Liver (tissue), 8 donors: ENCODE measurements at regions not wholly inside any gene's neighbourhood (a gene's known extent, or its start where the extent isn't known, plus 50 kb on each side); places are given as distances from the start of the nearest gene placed in this dataset.

Source experiments
- DNase-seq: peaks from one replicate; pipeline ENCODE4 v3.0.0-alpha.2; 2017; ENCODE audit warnings: low spot score
- H3K27ac ChIP-seq, 2 donors: one replicate each; pipeline ENCODE4 v1.7.0; 2013; ENCODE audit warnings: inconsistent platforms in 2 of 2, low read length in 2 of 2, control low read depth in 1 of 2, low read depth in 1 of 2, mild to moderate bottlenecking in 1 of 2
- H3K27me3 ChIP-seq, 4 donors: one replicate each; pipeline versions ENCODE4 v1.6.1 to v1.7.0; 2013; ENCODE audit warnings: low read length in 3 of 4, inconsistent platforms in 1 of 4, mild to moderate bottlenecking in 1 of 4, moderate library complexity in 1 of 4; ENCODE audit not compliant: control insufficient read depth in 4 of 4, insufficient read depth in 4 of 4
- H3K36me3 ChIP-seq, 4 donors: one replicate each; pipeline versions ENCODE4 v1.6.1 to v1.7.0; 2013; ENCODE audit warnings: low read length in 3 of 4, mild to moderate bottlenecking in 3 of 4, low read depth in 1 of 4, moderate library complexity in 1 of 4; ENCODE audit not compliant: control insufficient read depth in 4 of 4, insufficient read depth in 3 of 4
- H3K4me1 ChIP-seq, 4 donors: one replicate each; pipeline versions ENCODE4 v1.6.1 to v1.7.0; 2013; ENCODE audit warnings: low read length in 3 of 4, mild to moderate bottlenecking in 3 of 4, moderate library complexity in 1 of 4; ENCODE audit not compliant: control insufficient read depth in 4 of 4, insufficient read depth in 4 of 4
- H3K4me3 ChIP-seq, 3 donors: one replicate each; pipeline versions ENCODE4 v1.6.1 to v1.7.0; 2013; ENCODE audit warnings: low read length in 3 of 3, control low read depth in 1 of 3, low read depth in 1 of 3, mild to moderate bottlenecking in 1 of 3
- H3K9ac ChIP-seq, 2 donors: one replicate each; pipeline ENCODE4 v1.7.0; 2013; ENCODE audit warnings: low read length in 2 of 2, mild to moderate bottlenecking in 2 of 2, moderate library complexity in 2 of 2, control low read depth in 1 of 2, low read depth in 1 of 2
- H3K9me3 ChIP-seq, 4 donors: one replicate each; pipeline versions ENCODE4 v1.6.1 to v1.7.0; 2013; ENCODE audit warnings: low read length in 3 of 4; ENCODE audit not compliant: control insufficient read depth in 4 of 4
- ATF3 ChIP-seq: IDR thresholded peaks from 2 replicates; pipeline ENCODE4 v1.6.1; 2016; ENCODE audit warnings: antibody characterized with exemption
- CTCF ChIP-seq: fragments of 150-350 bp; IDR thresholded peaks from 2 replicates; pipeline ENCODE4 v1.5.1; 2017; ENCODE audit warnings: improper control_type of control experiment, low read depth, low read length; ENCODE audit not compliant: missing input control
- EGR1 ChIP-seq, 2 donors: IDR thresholded peaks; 2 replicates each; pipeline ENCODE4 v1.6.1; 2016 to 2018; ENCODE audit warnings: antibody characterized with exemption in 2 of 2, low read depth in 2 of 2
- FOXA1 ChIP-seq: IDR thresholded peaks from 2 replicates; pipeline ENCODE4 v1.6.1; 2016; ENCODE audit warnings: antibody characterized with exemption
- FOXA2 ChIP-seq: IDR thresholded peaks from 2 replicates; pipeline ENCODE4 v1.6.1; 2016; ENCODE audit warnings: antibody characterized with exemption
- GABPA ChIP-seq, 2 donors: IDR thresholded peaks in 1 of 2; conservative IDR thresholded peaks in 1 of 2; 2 replicates each; pipeline ENCODE4 v1.6.1; 2016; ENCODE audit warnings: antibody characterized with exemption in 2 of 2, mild to moderate bottlenecking in 1 of 2, moderate library complexity in 1 of 2
- HNF4A ChIP-seq, 2 donors: conservative IDR thresholded peaks; 2 replicates each; pipeline ENCODE4 v1.6.1; 2016; ENCODE audit warnings: antibody characterized with exemption in 2 of 2, mild to moderate bottlenecking in 2 of 2
- HNF4G ChIP-seq: IDR thresholded peaks from 2 replicates; pipeline ENCODE4 v1.6.1; 2016; ENCODE audit warnings: antibody characterized with exemption
- JUND ChIP-seq, 2 donors: IDR thresholded peaks; 2 replicates each; pipeline ENCODE4 v1.6.1; 2016; ENCODE audit warnings: antibody characterized with exemption in 2 of 2
- MAX ChIP-seq: IDR thresholded peaks from 2 replicates; pipeline ENCODE4 v1.6.1; 2016; ENCODE audit warnings: antibody characterized with exemption
- NR2F2 ChIP-seq: IDR thresholded peaks from 2 replicates; pipeline ENCODE4 v1.6.1; 2016; ENCODE audit warnings: antibody characterized with exemption
- RAD21 ChIP-seq, 2 donors: IDR thresholded peaks; 2 replicates each; pipeline ENCODE4 v1.6.1; 2016; ENCODE audit warnings: antibody characterized with exemption in 2 of 2, mild to moderate bottlenecking in 2 of 2
- REST ChIP-seq: IDR thresholded peaks from 2 replicates; pipeline ENCODE4 v1.6.1; 2016; ENCODE audit warnings: antibody characterized with exemption, mild to moderate bottlenecking
- RXRA ChIP-seq, 2 donors: IDR thresholded peaks; 2 replicates each; pipeline ENCODE4 v1.6.1; 2017 to 2018; ENCODE audit warnings: antibody characterized with exemption in 2 of 2, mild to moderate bottlenecking in 1 of 2
- SP1 ChIP-seq: IDR thresholded peaks from 2 replicates; pipeline ENCODE4 v1.6.1; 2018; ENCODE audit warnings: antibody characterized with exemption, mild to moderate bottlenecking
- TAF1 ChIP-seq: conservative IDR thresholded peaks from 2 replicates; pipeline ENCODE4 v1.6.1; 2016; ENCODE audit warnings: antibody characterized with exemption, mild to moderate bottlenecking
- YY1 ChIP-seq: IDR thresholded peaks from 2 replicates; pipeline ENCODE4 v1.6.1; 2016; ENCODE audit warnings: antibody characterized with exemption, mild to moderate bottlenecking
- ZBTB33 ChIP-seq: IDR thresholded peaks from 2 replicates; pipeline ENCODE4 v1.6.1; 2016; ENCODE audit warnings: antibody characterized with exemption
- WGBS: extraction: QIAGEN DNeasy Blood & Tissue Kit; methylation state at CpG from one replicate; pipeline ENCODE4 v1.1.7; 2013; 5-methylcytosine and 5-hydroxymethylcytosine counted together
- donor health status: healthy.
- donor health status: healthy.
- donor health status: healthy.
- donor health status: healthy.
- donor health status: healthy.

- no peak for TF ChIP-seq ZBTB33
Measured at GRCh38 chr4:123876143-123876542, 479.5 kb downstream of the SPRY1 start (continued).

- Histone ChIP-seq H3K4me1 (no peaks in the 10 kb centered on the region), H3K9ac (no peak overlapping the region), H3K27me3 (peaks cover 0 to 3% (median 0%) of the 10 kb centered on the region in 4 donors), H3K36me3 (no peaks in the 10 kb centered on the region), H3K9me3 (peaks cover 0 to 3% (median 0%) of the 10 kb centered on the region in 4 donors), H3K4me3 (no peak overlapping the region), H3K27ac (no peak overlapping the region)
- no peak for TF ChIP-seq ZBTB33
- TF ChIP-seq MAX = no peak
- no peak for TF ChIP-seq CTCF
- no peak for TF ChIP-seq EGR1 (IDR thresholded peaks at IDR 0.05; ENCODE audit: low read depth in 2 of 2)
- TF ChIP-seq SP1 = no peak
- TF ChIP-seq TAF1 = no peak
- TF ChIP-seq GABPA (IDR thresholded peaks at IDR 0.05 in 1 of 2, conservative IDR thresholded peaks at IDR 0.05 in 1 of 2) = no peak
- DNase-seq = no peak
- 56% methylated on average over 2 of the region's 2 CpGs for WGBS
Measured at GRCh38 chr4:123876671-123877101, 480.1 kb downstream of the SPRY1 start.

- Histone ChIP-seq H3K9me3 (peaks cover 0 to 3% (median 0%) of the 10 kb centered on the region in 4 donors), H3K4me3 (no peak overlapping the region), H3K4me1 (no peaks in the 10 kb centered on the region), H3K9ac (no peak overlapping the region), H3K36me3 (no peaks in the 10 kb centered on the region), H3K27ac (no peak overlapping the region), H3K27me3 (peaks cover 0 to 3% (median 0%) of the 10 kb centered on the region in 4 donors)
- 60% methylated on average over 3 of the region's 3 CpGs for WGBS
- DNase-seq = no peak
- TF ChIP-seq ATF3 = no peak
- no peak for TF ChIP-seq REST
- no peak for TF ChIP-seq JUND (IDR thresholded peaks at IDR 0.05)
- no peak for TF ChIP-seq FOXA2
- TF ChIP-seq NR2F2 = no peak
- TF ChIP-seq MAX = no peak
- TF ChIP-seq EGR1 (IDR thresholded peaks at IDR 0.05; ENCODE audit: low read depth in 2 of 2) = no peak
- TF ChIP-seq RAD21 (IDR thresholded peaks at IDR 0.05) = no peak
- no peak for TF ChIP-seq ZBTB33
- TF ChIP-seq FOXA1 = no peak
- no peak for TF ChIP-seq SP1
- no peak for TF ChIP-seq RXRA (IDR thresholded peaks at IDR 0.05)
- no peak for TF ChIP-seq TAF1
- TF ChIP-seq HNF4G = no peak
- no peak for TF ChIP-seq HNF4A (conservative IDR thresholded peaks at IDR 0.05)
- TF ChIP-seq YY1 = no peak
Measured at GRCh38 chr4:123877551-123877950, 481.0 kb downstream of the SPRY1 start.
